ENCODE measurements at regions not wholly inside any gene's neighbourhood (a gene's known extent, or its start where the extent isn't known, plus 50 kb on each side); places are given as distances from the start of the nearest gene placed in this dataset.

DNA sequence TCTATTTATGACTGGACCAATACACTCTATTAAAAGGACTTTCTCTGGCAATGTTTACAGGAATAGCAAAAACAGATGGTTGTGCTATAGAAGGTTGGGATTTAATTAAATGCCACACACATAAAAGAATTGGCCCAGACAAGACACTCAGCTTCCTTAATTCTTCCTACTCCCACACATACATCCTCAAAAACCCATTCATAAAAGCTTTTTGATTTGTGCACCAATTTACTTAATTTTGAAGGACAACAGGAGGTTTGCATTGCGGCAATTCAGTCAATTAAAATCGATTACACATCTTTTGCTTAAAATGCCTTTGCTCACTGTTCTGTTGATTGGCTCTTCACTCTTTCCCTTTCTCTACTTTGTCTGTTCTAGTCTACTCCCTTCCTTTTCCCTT, 317.1 kb downstream of the CBLL2 start (continued):
- no peak for TF ChIP-seq RB1 (IDR thresholded peaks at IDR 0.05; ENCODE audit: borderline replicate concordance)

DNA sequence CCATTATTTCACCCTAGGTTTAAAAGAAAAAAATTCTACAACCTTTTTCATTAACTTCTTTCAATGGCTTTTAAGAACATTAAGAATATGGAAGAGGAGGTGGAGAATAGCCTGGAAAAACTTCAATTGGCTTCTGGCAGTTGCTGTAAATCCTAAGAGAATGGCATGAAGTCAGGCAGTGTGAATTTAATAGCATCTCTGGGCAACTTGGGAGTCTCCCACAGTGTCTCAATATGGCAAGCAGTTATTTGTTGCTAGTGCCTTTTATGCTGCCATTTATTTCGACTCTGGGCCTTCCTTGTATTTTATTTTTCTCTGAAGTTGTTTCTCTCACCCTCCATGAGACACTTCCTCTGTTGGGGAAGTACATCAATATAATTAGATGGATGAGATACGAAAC, 322.1 kb downstream of the CBLL2 start:
- no peaks in the 10 kb centered on the region for H3K79me2 ChIP-seq (ENCODE audit: control insufficient read depth, insufficient read depth, low read length)
- H3K9ac ChIP-seq (ENCODE audit: control insufficient read depth, insufficient read depth, low read length) = no peak overlapping the region
- H2AFZ ChIP-seq (ENCODE audit: control insufficient read depth, low read depth, low read length) = no peak overlapping the region
- no peak overlapping the region for H3K27ac ChIP-seq (ENCODE audit: control insufficient read depth, insufficient read depth)
- WGBS (ENCODE audit: insufficient coverage, insufficient replicate concordance, low lambda C conversion rate, missing lambda C conversion rate) = 0% methylated on average over 2 of the region's 2 CpGs
- H3K27me3 ChIP-seq (replicated peaks in 1 of 2; ENCODE audit: control insufficient read depth in 2 of 2, insufficient read depth in 2 of 2, low read length in 1 of 2) = no peaks in the 10 kb centered on the region
- H3K4me2 ChIP-seq (ENCODE audit: control insufficient read depth, insufficient read depth) = no peak overlapping the region
- H3K4me1 ChIP-seq (ENCODE audit: control insufficient read depth, insufficient read depth, low read length) = no peaks in the 10 kb centered on the region
- H3K36me3 ChIP-seq (ENCODE audit: control insufficient read depth in 2 of 2, insufficient read depth in 2 of 2, low read length in 1 of 2) = no peaks in the 10 kb centered on the region
- FAIRE-seq (no peak), ATAC-seq (no peak), DNase-seq (ENCODE audit: low read depth, low spot score) (no peak)
- no TSS peak for BruUV-seq (replicated peaks)
- ChIA-PET SMC1A (ENCODE audit: uncharacterized antibody, unreplicated experiment) (no interaction called here), POLR2A (no interaction called here), CTCF (no interaction called here), RAD21 (ENCODE audit: unreplicated experiment) (no interaction called here)
- TF ChIP-seq TCF7 (IDR thresholded peaks at IDR 0.05; ENCODE audit: borderline replicate concordance) (no peak), TCF3 (IDR thresholded peaks at IDR 0.05; ENCODE audit: borderline replicate concordance, insufficient read depth, low read depth, low read length) (no peak), CBFB (IDR thresholded peaks at IDR 0.05; ENCODE audit: low read depth) (no peak), ETV6 (conservative IDR thresholded peaks at IDR 0.05 in 1 of 2, IDR thresholded peaks at IDR 0.05 in 1 of 2; ENCODE audit: borderline replicate concordance in 1 of 2, low read depth in 1 of 2) (no peak), EED (IDR thresholded peaks at IDR 0.05; ENCODE audit: low read depth) (no peak), SREBF1 (IDR thresholded peaks at IDR 0.05; ENCODE audit: low read length) (no peak), ZNF217 (IDR thresholded peaks at IDR 0.05) (no peak), SREBF2 (IDR thresholded peaks at IDR 0.05; ENCODE audit: low read length) (no peak), ZSCAN29 (IDR thresholded peaks at IDR 0.05) (no peak)
- TF ChIP-seq, protein P1, sequence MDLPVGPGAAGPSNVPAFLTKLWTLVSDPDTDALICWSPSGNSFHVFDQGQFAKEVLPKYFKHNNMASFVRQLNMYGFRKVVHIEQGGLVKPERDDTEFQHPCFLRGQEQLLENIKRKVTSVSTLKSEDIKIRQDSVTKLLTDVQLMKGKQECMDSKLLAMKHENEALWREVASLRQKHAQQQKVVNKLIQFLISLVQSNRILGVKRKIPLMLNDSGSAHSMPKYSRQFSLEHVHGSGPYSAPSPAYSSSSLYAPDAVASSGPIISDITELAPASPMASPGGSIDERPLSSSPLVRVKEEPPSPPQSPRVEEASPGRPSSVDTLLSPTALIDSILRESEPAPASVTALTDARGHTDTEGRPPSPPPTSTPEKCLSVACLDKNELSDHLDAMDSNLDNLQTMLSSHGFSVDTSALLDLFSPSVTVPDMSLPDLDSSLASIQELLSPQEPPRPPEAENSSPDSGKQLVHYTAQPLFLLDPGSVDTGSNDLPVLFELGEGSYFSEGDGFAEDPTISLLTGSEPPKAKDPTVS (IDR thresholded peaks at IDR 0.05; ENCODE audit: low read depth, low read length) = no peak
- TF ChIP-seq, protein P2, sequence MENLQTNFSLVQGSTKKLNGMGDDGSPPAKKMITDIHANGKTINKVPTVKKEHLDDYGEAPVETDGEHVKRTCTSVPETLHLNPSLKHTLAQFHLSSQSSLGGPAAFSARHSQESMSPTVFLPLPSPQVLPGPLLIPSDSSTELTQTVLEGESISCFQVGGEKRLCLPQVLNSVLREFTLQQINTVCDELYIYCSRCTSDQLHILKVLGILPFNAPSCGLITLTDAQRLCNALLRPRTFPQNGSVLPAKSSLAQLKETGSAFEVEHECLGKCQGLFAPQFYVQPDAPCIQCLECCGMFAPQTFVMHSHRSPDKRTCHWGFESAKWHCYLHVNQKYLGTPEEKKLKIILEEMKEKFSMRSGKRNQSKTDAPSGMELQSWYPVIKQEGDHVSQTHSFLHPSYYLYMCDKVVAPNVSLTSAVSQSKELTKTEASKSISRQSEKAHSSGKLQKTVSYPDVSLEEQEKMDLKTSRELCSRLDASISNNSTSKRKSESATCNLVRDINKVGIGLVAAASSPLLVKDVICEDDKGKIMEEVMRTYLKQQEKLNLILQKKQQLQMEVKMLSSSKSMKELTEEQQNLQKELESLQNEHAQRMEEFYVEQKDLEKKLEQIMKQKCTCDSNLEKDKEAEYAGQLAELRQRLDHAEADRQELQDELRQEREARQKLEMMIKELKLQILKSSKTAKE (IDR thresholded peaks at IDR 0.05; ENCODE audit: low read depth, poor library complexity, severe bottlenecking) = no peak
- TF ChIP-seq, protein P3, sequence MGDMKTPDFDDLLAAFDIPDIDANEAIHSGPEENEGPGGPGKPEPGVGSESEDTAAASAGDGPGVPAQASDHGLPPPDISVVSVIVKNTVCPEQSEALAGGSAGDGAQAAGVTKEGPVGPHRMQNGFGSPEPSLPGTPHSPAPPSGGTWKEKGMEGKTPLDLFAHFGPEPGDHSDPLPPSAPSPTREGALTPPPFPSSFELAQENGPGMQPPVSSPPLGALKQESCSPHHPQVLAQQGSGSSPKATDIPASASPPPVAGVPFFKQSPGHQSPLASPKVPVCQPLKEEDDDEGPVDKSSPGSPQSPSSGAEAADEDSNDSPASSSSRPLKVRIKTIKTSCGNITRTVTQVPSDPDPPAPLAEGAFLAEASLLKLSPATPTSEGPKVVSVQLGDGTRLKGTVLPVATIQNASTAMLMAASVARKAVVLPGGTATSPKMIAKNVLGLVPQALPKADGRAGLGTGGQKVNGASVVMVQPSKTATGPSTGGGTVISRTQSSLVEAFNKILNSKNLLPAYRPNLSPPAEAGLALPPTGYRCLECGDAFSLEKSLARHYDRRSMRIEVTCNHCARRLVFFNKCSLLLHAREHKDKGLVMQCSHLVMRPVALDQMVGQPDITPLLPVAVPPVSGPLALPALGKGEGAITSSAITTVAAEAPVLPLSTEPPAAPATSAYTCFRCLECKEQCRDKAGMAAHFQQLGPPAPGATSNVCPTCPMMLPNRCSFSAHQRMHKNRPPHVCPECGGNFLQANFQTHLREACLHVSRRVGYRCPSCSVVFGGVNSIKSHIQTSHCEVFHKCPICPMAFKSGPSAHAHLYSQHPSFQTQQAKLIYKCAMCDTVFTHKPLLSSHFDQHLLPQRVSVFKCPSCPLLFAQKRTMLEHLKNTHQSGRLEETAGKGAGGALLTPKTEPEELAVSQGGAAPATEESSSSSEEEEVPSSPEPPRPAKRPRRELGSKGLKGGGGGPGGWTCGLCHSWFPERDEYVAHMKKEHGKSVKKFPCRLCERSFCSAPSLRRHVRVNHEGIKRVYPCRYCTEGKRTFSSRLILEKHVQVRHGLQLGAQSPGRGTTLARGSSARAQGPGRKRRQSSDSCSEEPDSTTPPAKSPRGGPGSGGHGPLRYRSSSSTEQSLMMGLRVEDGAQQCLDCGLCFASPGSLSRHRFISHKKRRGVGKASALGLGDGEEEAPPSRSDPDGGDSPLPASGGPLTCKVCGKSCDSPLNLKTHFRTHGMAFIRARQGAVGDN (IDR thresholded peaks at IDR 0.05) = no peak
- TF ChIP-seq, protein P4, sequence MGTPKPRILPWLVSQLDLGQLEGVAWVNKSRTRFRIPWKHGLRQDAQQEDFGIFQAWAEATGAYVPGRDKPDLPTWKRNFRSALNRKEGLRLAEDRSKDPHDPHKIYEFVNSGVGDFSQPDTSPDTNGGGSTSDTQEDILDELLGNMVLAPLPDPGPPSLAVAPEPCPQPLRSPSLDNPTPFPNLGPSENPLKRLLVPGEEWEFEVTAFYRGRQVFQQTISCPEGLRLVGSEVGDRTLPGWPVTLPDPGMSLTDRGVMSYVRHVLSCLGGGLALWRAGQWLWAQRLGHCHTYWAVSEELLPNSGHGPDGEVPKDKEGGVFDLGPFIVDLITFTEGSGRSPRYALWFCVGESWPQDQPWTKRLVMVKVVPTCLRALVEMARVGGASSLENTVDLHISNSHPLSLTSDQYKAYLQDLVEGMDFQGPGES (IDR thresholded peaks at IDR 0.05) = no peak
- H4K20me1 ChIP-seq (ENCODE audit: control insufficient read depth, insufficient read depth) = no peaks in the 10 kb centered on the region
- intact Hi-C loops (cut with micrococcal nuclease; ENCODE audit: unreplicated experiment) (no loop called here), in situ Hi-C loops (cut with MboI) (no loop called here)
- H3K4me3 ChIP-seq = no peak overlapping the region
- no peaks in the 10 kb centered on the region for H3K9me3 ChIP-seq (replicated peaks; ENCODE audit: control insufficient read depth, insufficient read depth, low read length)
